ENCODE measurements at regions not wholly inside any gene's neighbourhood (a gene's known extent, or its start where the extent isn't known, plus 50 kb on each side); places are given as distances from the start of the nearest gene placed in this dataset.
A peak's percentile ranks its signal among the peaks of the same experiment; 100 is the strongest.
"Not testable (repeated sequence)": the region's sequence is repeated elsewhere in the genome, so short reads cannot be mapped to it uniquely, and the experiment has no call there.

- no peak for DNase-seq (ENCODE audit: extremely low read depth in 1 of 11, low read depth in 9 of 11, low spot score in 4 of 11)
Observed at GRCh38 chr5:72604111-72604797, 97.0 kb upstream of the ZNF366 start.

GRCh38 chr5:72602696-72603685 is 95.8 kb upstream of the ZNF366 start:
- DNase-seq (ENCODE audit: extremely low read depth in 1 of 11, low read depth in 9 of 11, low spot score in 4 of 11): no peak

- no peak for DNase-seq (ENCODE audit: extremely low read depth in 1 of 11, low read depth in 9 of 11, low spot score in 4 of 11)
Observed at GRCh38 chr5:72601861-72602260, 94.7 kb upstream of the ZNF366 start.

- DNase-seq (ENCODE audit: extremely low read depth in 1 of 11, low read depth in 9 of 11, low spot score in 4 of 11): no peak
Observed at GRCh38 chr5:72600391-72600981, 93.3 kb upstream of the ZNF366 start.

- no peak for DNase-seq (ENCODE audit: extremely low read depth in 1 of 11, low read depth in 9 of 11, low spot score in 4 of 11)
Observed at GRCh38 chr5:72599519-72600370, 92.5 kb upstream of the ZNF366 start.

GRCh38 chr5:72599065-72599433 is 91.8 kb upstream of the ZNF366 start:
- no peak for DNase-seq (ENCODE audit: extremely low read depth in 1 of 11, low read depth in 9 of 11, low spot score in 4 of 11)

GRCh38 chr5:72598401-72599064 is 91.3 kb upstream of the ZNF366 start:
- no peak for DNase-seq (ENCODE audit: extremely low read depth in 1 of 11, low read depth in 9 of 11, low spot score in 4 of 11)

- DNase-seq (ENCODE audit: extremely low read depth in 1 of 11, low read depth in 9 of 11, low spot score in 4 of 11): peak in 1 of 11 donors; percentile 15
Observed at GRCh38 chr5:72597456-72597948, 90.3 kb upstream of the ZNF366 start.

GRCh38 chr5:72596956-72597355 is 89.7 kb upstream of the ZNF366 start:
- no peak for DNase-seq (ENCODE audit: extremely low read depth in 1 of 11, low read depth in 9 of 11, low spot score in 4 of 11)

GRCh38 chr5:72588640-72589039 is 81.4 kb upstream of the ZNF366 start:
- DNase-seq (ENCODE audit: extremely low read depth in 1 of 11, low read depth in 9 of 11, low spot score in 4 of 11): no peak

- DNase-seq (ENCODE audit: extremely low read depth in 1 of 11, low read depth in 9 of 11, low spot score in 4 of 11): no peak
Observed at GRCh38 chr5:72587661-72588308, 80.6 kb upstream of the ZNF366 start.

GRCh38 chr5:72586788-72587530 is 79.7 kb upstream of the ZNF366 start:
- no peak for DNase-seq (ENCODE audit: extremely low read depth in 1 of 11, low read depth in 9 of 11, low spot score in 4 of 11)

GRCh38 chr5:72584466-72584865 is 77.3 kb upstream of the ZNF366 start:
- DNase-seq (ENCODE audit: extremely low read depth in 1 of 11, low read depth in 9 of 11, low spot score in 4 of 11): no peak

GRCh38 chr5:72579290-72579689 is 72.1 kb upstream of the ZNF366 start:
- not testable (repeated sequence) for DNase-seq (ENCODE audit: extremely low read depth in 1 of 11, low read depth in 9 of 11, low spot score in 4 of 11)

GRCh38 chr5:72572236-72572765 is 65.1 kb upstream of the ZNF366 start:
- no peak for DNase-seq (ENCODE audit: extremely low read depth in 1 of 11, low read depth in 9 of 11, low spot score in 4 of 11)

GRCh38 chr5:72569408-72569944 is 62.3 kb upstream of the ZNF366 start:
- DNase-seq (ENCODE audit: extremely low read depth in 1 of 11, low read depth in 9 of 11, low spot score in 4 of 11): no peak

- DNase-seq (ENCODE audit: extremely low read depth in 1 of 11, low read depth in 9 of 11, low spot score in 4 of 11): no peak
Observed at GRCh38 chr5:72566746-72567145, 59.5 kb upstream of the ZNF366 start.

Data from renal cortex interstitium (tissue), 11 donors.